SK-N-SH (cell line): ENCODE measurements at regions not wholly inside any gene's neighbourhood (a gene's known extent, or its start where the extent isn't known, plus 50 kb on each side); places are given as distances from the start of the nearest gene placed in this dataset.
A peak's percentile ranks its signal among the peaks of the same experiment; 100 is the strongest.

Experiments
- CTCF ChIA-PET: fragments of 300-600, 350-600 bp; formaldehyde crosslinking; extraction: SDS; loops from one replicate; lab custom pipeline; 2021; lab: Yijun Ruan, JAX
- POLR2A ChIA-PET: fragments of 350-600 bp; sonication (Branson Sonifier 250); formaldehyde crosslinking; extraction: SDS; loops from one replicate; lab custom pipeline; 2020; ENCODE audit warnings: antibody characterized with exemption, inconsistent platforms; lab: Yijun Ruan, JAX
- DNase-seq: peaks from one replicate; pipeline ENCODE4 v3.0.0; 2012
- H2AFZ ChIP-seq: fragments of 200-600 bp; sonication (generic); 2 replicates; pipeline ENCODE4 v1.8.1; 2016; ENCODE audit warnings: antibody characterized with exemption, mild to moderate bottlenecking, low read depth
- H3F3A ChIP-seq: fragments of 200-600 bp; sonication (generic); replicated peaks from 2 replicates; pipeline ENCODE3; 2016; ENCODE audit warnings: antibody characterized with exemption, mild to moderate bottlenecking; ENCODE audit not compliant: insufficient read depth
- H3K27ac ChIP-seq, 2 experiments: fragments of 200-500 bp in 1 of 2; fragments of 200-600 bp in 1 of 2; sonication (Bioruptor generic) in 1 of 2; sonication (generic), shearing (Covaris generic) in 1 of 2; 2 replicates each; pipeline versions ENCODE4 v1.5.1 to v1.6.1; 2014 to 2016; ENCODE audit warnings: low read depth in 2 of 2, inconsistent platforms in 1 of 2, low read length in 1 of 2, mild to moderate bottlenecking in 1 of 2, mixed read lengths in 1 of 2
- H3K27me3 ChIP-seq: fragments of 200-600 bp; sonication (generic), shearing (Covaris generic); 2 replicates; pipeline ENCODE4 v1.6.1; 2016; ENCODE audit warnings: mixed run types; ENCODE audit not compliant: insufficient read depth
- H3K36me3 ChIP-seq, 2 experiments: fragments of 200-500 bp in 1 of 2; fragments of 200-600 bp in 1 of 2; sonication (Bioruptor generic) in 1 of 2; sonication (generic) in 1 of 2; replicated peaks in 1 of 2; 2 replicates each; pipeline versions ENCODE3 to v1.5.1; 2014 to 2016; ENCODE audit warnings: low read length in 1 of 2, mild to moderate bottlenecking in 1 of 2; ENCODE audit not compliant: insufficient read depth in 2 of 2, control insufficient read depth in 1 of 2
- H3K4me1 ChIP-seq, 2 experiments: fragments of 200-500 bp in 1 of 2; fragments of 200-600 bp in 1 of 2; sonication (Bioruptor generic) in 1 of 2; sonication (generic), shearing (Covaris generic) in 1 of 2; 2 replicates each; pipeline versions ENCODE4 v1.5.1 to v1.6.1; 2014 to 2016; ENCODE audit warnings: low read depth in 1 of 2, low read length in 1 of 2, mixed run types in 1 of 2; ENCODE audit not compliant: insufficient read depth in 2 of 2, control insufficient read depth in 1 of 2
- H3K4me2 ChIP-seq: fragments of 200-600 bp; sonication (generic), shearing (Covaris generic); 2 replicates; pipeline ENCODE4 v1.6.1; 2017; ENCODE audit warnings: mixed run types
- H3K4me3 ChIP-seq, 2 experiments: fragments of 200-500 bp in 1 of 2; fragments of 200-600 bp in 1 of 2; sonication (Bioruptor generic) in 1 of 2; sonication (generic), shearing (Covaris generic) in 1 of 2; 2 replicates each; pipeline versions ENCODE4 v1.5.1 to v1.8.1; 2014 to 2016; ENCODE audit warnings: low read depth in 2 of 2, inconsistent platforms in 1 of 2, low read length in 1 of 2, mild to moderate bottlenecking in 1 of 2, mixed read lengths in 1 of 2, moderate library complexity in 1 of 2
- H3K79me2 ChIP-seq: fragments of 200-600 bp; sonication (generic); 2 replicates; pipeline ENCODE4 v1.8.1; 2017; ENCODE audit warnings: mild to moderate bottlenecking; ENCODE audit not compliant: insufficient read depth
- H3K9ac ChIP-seq: fragments of 200-600 bp; sonication (generic); 2 replicates; pipeline ENCODE4 v1.6.1; 2017; ENCODE audit warnings: mixed run types
- H3K9me2 ChIP-seq: fragments of 200-600 bp; sonication (generic); 2 replicates; pipeline ENCODE4 v1.6.1; 2017; ENCODE audit warnings: mixed run types
- H3K9me3 ChIP-seq: fragments of 200-600 bp; sonication (generic); 2 replicates; pipeline ENCODE4 v1.6.1; 2017; ENCODE audit warnings: mixed run types, mild to moderate bottlenecking, moderate library complexity
- H4K20me1 ChIP-seq: fragments of 200-600 bp; sonication (generic); 2 replicates; pipeline ENCODE4 v1.6.1; 2017; ENCODE audit warnings: mild to moderate bottlenecking, mixed run types; ENCODE audit not compliant: insufficient read depth
- EP300 ChIP-seq, 2 experiments: IDR thresholded peaks; 2 replicates each; pipeline versions ENCODE4 v1.4.0 to v1.6.1; 2012; ENCODE audit warnings: borderline replicate concordance in 1 of 2, low read depth in 1 of 2, low read length in 1 of 2
- EZH2phosphoT487 ChIP-seq: fragments of 200-600 bp; sonication (generic); IDR thresholded peaks from 2 replicates; pipeline ENCODE4 v1.6.1; 2017; ENCODE audit warnings: low read depth, mixed run types, mild to moderate bottlenecking, antibody characterized with exemption, moderate library complexity, borderline replicate concordance
- GATA2 ChIP-seq: sonication (generic); formaldehyde crosslinking; IDR thresholded peaks from 2 replicates; pipeline ENCODE4 v1.5.0; 2020; ENCODE audit warnings: mild to moderate bottlenecking, missing genetic modification reagents
- MAX ChIP-seq: IDR thresholded peaks from 2 replicates; pipeline ENCODE4 v1.4.0; 2012; ENCODE audit warnings: low read depth
- RCOR1 ChIP-seq: fragments of 150-350 bp; IDR thresholded peaks from 2 replicates; pipeline ENCODE4 v1.6.1; 2017; ENCODE audit warnings: antibody characterized with exemption, low read length
- REST ChIP-seq: IDR thresholded peaks from 2 replicates; pipeline ENCODE4 v1.6.1; 2012; ENCODE audit warnings: mild to moderate bottlenecking, low read depth, low read length, moderate library complexity
- TEAD4 ChIP-seq: IDR thresholded peaks from 2 replicates; pipeline ENCODE4 v1.4.0; 2012; ENCODE audit warnings: mild to moderate bottlenecking, borderline replicate concordance; ENCODE audit not compliant: insufficient read depth
- YY1 ChIP-seq: IDR thresholded peaks from 2 replicates; pipeline ENCODE4 v1.4.0; 2012; ENCODE audit warnings: low read depth, mild to moderate bottlenecking
- WGBS: methylation state at CpG from one replicate; pipeline ENCODE4 v1.1.6; 2017; ENCODE audit warnings: low lambda C conversion rate; 5-methylcytosine and 5-hydroxymethylcytosine counted together

- no peak for TF ChIP-seq TEAD4
- no peak for TF ChIP-seq GATA2 (CRISPR knock-in tag)
- no peak for TF ChIP-seq RCOR1
- no peak for TF ChIP-seq REST
- TF ChIP-seq MAX: no peak
Measured at GRCh38 chr18:29982218-29982617, 1060.3 kb downstream of the DSC3 start (continued).

GRCh38 chr18:29979881-29980280 lies 1062.7 kb downstream of the DSC3 start:
- no peaks in the 10 kb centered on the region for H3K36me3 ChIP-seq
- H3K9ac ChIP-seq: no peak overlapping the region
- H3K9me2 ChIP-seq: no peaks in the 10 kb centered on the region
- H4K20me1 ChIP-seq: no peaks in the 10 kb centered on the region
- ChIA-PET CTCF (no interaction called here), POLR2A (no interaction called here)
- H3K4me3 ChIP-seq: no peak overlapping the region
- H2AFZ ChIP-seq: no peak overlapping the region
- H3K27me3 ChIP-seq: no peaks in the 10 kb centered on the region
- H3K9me3 ChIP-seq: no peaks in the 10 kb centered on the region
- peak; percentile 86 for TF ChIP-seq REST
- no peak for TF ChIP-seq YY1
- no peak for TF ChIP-seq EZH2phosphoT487
- TF ChIP-seq EP300 (IDR thresholded peaks at IDR 0.05; ENCODE audit: borderline replicate concordance in 1 of 2, low read depth in 1 of 2, low read length in 1 of 2): no peak
- no peak overlapping the region for H3K4me2 ChIP-seq
- 56% methylated on average over 1 of the region's 1 CpG for WGBS
- no peaks in the 10 kb centered on the region for H3K4me1 ChIP-seq
- H3K27ac ChIP-seq: no peak overlapping the region
- DNase-seq: no peak
- H3K79me2 ChIP-seq: no peaks in the 10 kb centered on the region
- no peaks in the 10 kb centered on the region for H3F3A ChIP-seq
